ENCODE measurements at regions not wholly inside any gene's neighbourhood (a gene's known extent, or its start where the extent isn't known, plus 50 kb on each side); places are given as distances from the start of the nearest gene placed in this dataset.

- Histone ChIP-seq H3K4me1 (ENCODE audit: control insufficient read depth, extremely low read depth, insufficient read depth, low read length) (peaks cover 8% of the 10 kb centered on the region), H3K4me3 (ENCODE audit: control insufficient read depth in 2 of 3, extremely low read depth in 1 of 3, insufficient read depth in 2 of 3, low read depth in 1 of 3, low read length in 3 of 3) (no peak overlapping the region), H3K4me2 (ENCODE audit: control insufficient read depth, extremely low read depth, insufficient read depth, low read depth, low read length) (no peak overlapping the region), H3K27ac (ENCODE audit: control insufficient read depth, insufficient read depth, low read length) (no peak overlapping the region), H3K9ac (ENCODE audit: control insufficient read depth, extremely low read depth, insufficient read depth, low read length) (no peak overlapping the region), H3K9me3 (ENCODE audit: control insufficient read depth, low read depth, low read length) (no peaks in the 10 kb centered on the region), H3K9me1 (ENCODE audit: control insufficient read depth, extremely low read depth, insufficient read depth, low read length) (no peaks in the 10 kb centered on the region), H4K20me1 (ENCODE audit: control insufficient read depth, extremely low read depth, insufficient read depth, low read length) (no peaks in the 10 kb centered on the region), H3K36me3 (ENCODE audit: control insufficient read depth in 2 of 2, extremely low read depth in 1 of 2, insufficient read depth in 2 of 2, low read length in 2 of 2) (no peaks in the 10 kb centered on the region), H2AFZ (ENCODE audit: control insufficient read depth, low read length) (no peak overlapping the region), H3K27me3 (ENCODE audit: control insufficient read depth, extremely low read depth, insufficient read depth, low read length) (no peaks in the 10 kb centered on the region), H3K79me2 (ENCODE audit: control insufficient read depth, insufficient read depth, low read length) (no peaks in the 10 kb centered on the region)
- FAIRE-seq (peak; percentile 39), DNase-seq (ENCODE audit: low read depth, low spot score) (no peak)
- dilution Hi-C loops (cut with MboI; ENCODE audit: extremely low pct_ligation_motif_present, low sequenced_read_pairs), result no loop called here
- no peak for TF ChIP-seq EZH2 (IDR thresholded peaks at IDR 0.05; ENCODE audit: low read length)
- no peak for TF ChIP-seq CTCF (optimal IDR thresholded peaks at IDR 0.05 in 1 of 3, IDR thresholded peaks at IDR 0.05 in 1 of 3, conservative IDR thresholded peaks at IDR 0.05 in 1 of 3; ENCODE audit: extremely low read depth in 1 of 3, insufficient read depth in 2 of 3, low read length in 3 of 3)
Observed at GRCh38 chr2:189344043-189344442, 97.2 kb upstream of the WDR75 start.

GRCh38 chr2:189347540-189347939 lies 93.7 kb upstream of the WDR75 start:
- H3K27ac ChIP-seq (ENCODE audit: control insufficient read depth, insufficient read depth, low read length), result no peak overlapping the region
- H3K36me3 ChIP-seq (ENCODE audit: control insufficient read depth in 2 of 2, extremely low read depth in 1 of 2, insufficient read depth in 2 of 2, low read length in 2 of 2), result no peaks in the 10 kb centered on the region
- H4K20me1 ChIP-seq (ENCODE audit: control insufficient read depth, extremely low read depth, insufficient read depth, low read length), result no peaks in the 10 kb centered on the region
- TF ChIP-seq CTCF (optimal IDR thresholded peaks at IDR 0.05 in 1 of 3, IDR thresholded peaks at IDR 0.05 in 1 of 3, conservative IDR thresholded peaks at IDR 0.05 in 1 of 3; ENCODE audit: extremely low read depth in 1 of 3, insufficient read depth in 2 of 3, low read length in 3 of 3), result peak in 2 of 3 experiments; percentile 12 to 44
- TF ChIP-seq EZH2 (IDR thresholded peaks at IDR 0.05; ENCODE audit: low read length), result no peak
- FAIRE-seq (peak; percentile 87), DNase-seq (ENCODE audit: low read depth, low spot score) (peak; percentile 33)
- H2AFZ ChIP-seq (ENCODE audit: control insufficient read depth, low read length), result peak overlapping the region; percentile 67
- peaks cover 8% of the 10 kb centered on the region for H3K4me1 ChIP-seq (ENCODE audit: control insufficient read depth, extremely low read depth, insufficient read depth, low read length)
- no peak overlapping the region for H3K9ac ChIP-seq (ENCODE audit: control insufficient read depth, extremely low read depth, insufficient read depth, low read length)
- no peak overlapping the region for H3K4me3 ChIP-seq (ENCODE audit: control insufficient read depth in 2 of 3, extremely low read depth in 1 of 3, insufficient read depth in 2 of 3, low read depth in 1 of 3, low read length in 3 of 3)
- no peaks in the 10 kb centered on the region for H3K9me1 ChIP-seq (ENCODE audit: control insufficient read depth, extremely low read depth, insufficient read depth, low read length)
- H3K79me2 ChIP-seq (ENCODE audit: control insufficient read depth, insufficient read depth, low read length), result no peaks in the 10 kb centered on the region
- no peaks in the 10 kb centered on the region for H3K27me3 ChIP-seq (ENCODE audit: control insufficient read depth, extremely low read depth, insufficient read depth, low read length)
- dilution Hi-C loops (cut with MboI; ENCODE audit: extremely low pct_ligation_motif_present, low sequenced_read_pairs), result no loop called here
- H3K4me2 ChIP-seq (ENCODE audit: control insufficient read depth, extremely low read depth, insufficient read depth, low read depth, low read length), result peak overlapping the region; percentile 29
- no peaks in the 10 kb centered on the region for H3K9me3 ChIP-seq (ENCODE audit: control insufficient read depth, low read depth, low read length)

Measured in keratinocyte (primary cell).